ENCODE measurements at regions not wholly inside any gene's neighbourhood (a gene's known extent, or its start where the extent isn't known, plus 50 kb on each side); places are given as distances from the start of the nearest gene placed in this dataset.
"Not testable (repeated sequence)": the region's sequence is repeated elsewhere in the genome, so short reads cannot be mapped to it uniquely, and the experiment has no call there.

DNA sequence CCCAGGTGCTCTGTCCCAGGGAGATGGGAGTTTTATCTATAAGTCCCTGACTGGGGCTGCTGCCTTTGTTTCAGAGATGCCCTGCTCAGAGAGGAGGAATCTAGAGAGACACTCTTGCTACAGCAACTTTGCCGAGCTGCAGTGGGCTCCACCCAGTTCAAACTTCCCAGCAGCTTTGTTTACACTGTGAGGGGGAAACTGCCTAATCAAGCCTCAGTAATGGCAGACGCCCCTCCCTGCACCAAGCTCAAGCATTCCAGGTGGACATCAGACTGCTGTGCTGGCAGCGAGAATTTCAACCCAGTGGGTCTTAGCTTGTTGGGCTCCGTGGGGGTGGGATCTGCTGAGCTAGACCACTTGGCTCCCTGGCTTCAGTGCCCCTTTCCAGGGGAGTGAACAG lies 50.2 kb upstream of the RASA1 start:
- DNase-seq, result not testable (repeated sequence)

Data from NCI-H748 treated with DMSO at 0.1 percent for 48 hours (cell line).